PC-3 (cell line): ENCODE measurements at regions not wholly inside any gene's neighbourhood (a gene's known extent, or its start where the extent isn't known, plus 50 kb on each side); places are given as distances from the start of the nearest gene placed in this dataset.

Source experiments
- CTCF ChIP-seq: fragments of 300-600 bp; sonication (generic); conservative IDR thresholded peaks from 2 replicates; pipeline ENCODE4 v1.5.1; 2017; ENCODE audit warnings: antibody characterized with exemption, low read depth, mild to moderate bottlenecking, low read length
- EZH2phosphoT487 ChIP-seq: fragments of 300-600 bp; sonication (generic); IDR thresholded peaks from 2 replicates; pipeline ENCODE4 v1.6.1; 2018; ENCODE audit warnings: mild to moderate bottlenecking, antibody characterized with exemption, low read length, borderline replicate concordance

- TF ChIP-seq CTCF (no peak), EZH2phosphoT487 (no peak)
Observed at GRCh38 chr6:170062209-170062914, 228.5 kb downstream of the DLL1 start.
